ENCODE measurements at regions not wholly inside any gene's neighbourhood (a gene's known extent, or its start where the extent isn't known, plus 50 kb on each side); places are given as distances from the start of the nearest gene placed in this dataset.

GRCh38 chr6:15089569-15090144 lies 156.2 kb upstream of the JARID2 start:
- Histone ChIP-seq H3K9me3 (no peaks in the 10 kb centered on the region), H3K79me2 (ENCODE audit: insufficient read depth) (no peaks in the 10 kb centered on the region), H3K36me3 (replicated peaks in 1 of 2; ENCODE audit: control insufficient read depth in 1 of 2, insufficient read depth in 2 of 2, low read length in 1 of 2) (no peaks in the 10 kb centered on the region), H3K27ac (ENCODE audit: low read depth in 2 of 2, low read length in 1 of 2) (no peak overlapping the region), H3K4me2 (no peak overlapping the region), H3K9me2 (no peaks in the 10 kb centered on the region), H3K4me1 (ENCODE audit: control insufficient read depth in 1 of 2, insufficient read depth in 2 of 2, low read depth in 1 of 2, low read length in 1 of 2) (peaks cover 0 to 4% of the 10 kb centered on the region in 2 experiments; a peak in 1 of 4 replicates), H2AFZ (ENCODE audit: low read depth) (no peak overlapping the region), H3K27me3 (ENCODE audit: insufficient read depth) (no peaks in the 10 kb centered on the region), H3K9ac (no peak overlapping the region), H4K20me1 (ENCODE audit: insufficient read depth) (no peaks in the 10 kb centered on the region), H3F3A (replicated peaks; ENCODE audit: insufficient read depth) (no peaks in the 10 kb centered on the region), H3K4me3 (ENCODE audit: low read depth in 2 of 2, low read length in 1 of 2) (no peak overlapping the region)
- CTCF ChIA-PET = interaction anchor here (0.6 to 1.5 kb wide), 2 partner anchors 40 to 1383 kb away, joined by 3 read pairs; no protein-coding TSS in a partner anchor
- no peak for TF ChIP-seq RFX5 (IDR thresholded peaks at IDR 0.05; ENCODE audit: low read length)
- no peak for TF ChIP-seq NFIC (IDR thresholded peaks at IDR 0.05; ENCODE audit: borderline replicate concordance)
- no peak for TF ChIP-seq TEAD4 (IDR thresholded peaks at IDR 0.05; ENCODE audit: borderline replicate concordance, insufficient read depth)
- no peak for TF ChIP-seq MXI1 (IDR thresholded peaks at IDR 0.05; ENCODE audit: low read depth, low read length)
- no peak for TF ChIP-seq FOXM1 (IDR thresholded peaks at IDR 0.05; ENCODE audit: low read depth)
- TF ChIP-seq EP300 (IDR thresholded peaks at IDR 0.05; ENCODE audit: borderline replicate concordance in 1 of 2, low read depth in 1 of 2, low read length in 1 of 2) = no peak
- TF ChIP-seq USF2 (IDR thresholded peaks at IDR 0.05; ENCODE audit: borderline replicate concordance, low read depth, low read length) = no peak
- TF ChIP-seq TAF1 (IDR thresholded peaks at IDR 0.05; ENCODE audit: borderline replicate concordance, low read depth, low read length) = no peak
- no peak for TF ChIP-seq SMC3 (IDR thresholded peaks at IDR 0.05; ENCODE audit: low read depth, low read length)
- TF ChIP-seq SIN3A (IDR thresholded peaks at IDR 0.05; ENCODE audit: borderline replicate concordance, low read depth, low read length) = no peak
- no peak for TF ChIP-seq ZBTB33 (IDR thresholded peaks at IDR 0.05; ENCODE audit: borderline replicate concordance, low read depth)
- no peak for TF ChIP-seq PBX3 (IDR thresholded peaks at IDR 0.05)
- DNase-seq = no peak
- POLR2A ChIA-PET = no interaction called here
- WGBS (ENCODE audit: low lambda C conversion rate) = 18% methylated on average over 7 of the region's 10 CpGs

GRCh38 chr6:15090145-15090579 lies 155.7 kb upstream of the JARID2 start:
- POLR2A ChIA-PET = no interaction called here
- no peak overlapping the region for H3K27ac ChIP-seq (ENCODE audit: low read depth in 2 of 2, low read length in 1 of 2)
- H3F3A ChIP-seq (replicated peaks; ENCODE audit: insufficient read depth) = no peaks in the 10 kb centered on the region
- H3K9me3 ChIP-seq = no peaks in the 10 kb centered on the region
- H3K4me3 ChIP-seq (ENCODE audit: low read depth in 2 of 2, low read length in 1 of 2) = no peak overlapping the region
- CTCF ChIA-PET = interaction anchor here (0.6 to 1.5 kb wide), 2 partner anchors 41 to 1384 kb away, joined by 3 read pairs; no protein-coding TSS in a partner anchor
- 37% methylated on average over 7 of the region's 7 CpGs for whole genome bisulfite sequencing (ENCODE audit: low lambda C conversion rate)
- no peaks in the 10 kb centered on the region for H3K79me2 ChIP-seq (ENCODE audit: insufficient read depth)
- H3K4me1 ChIP-seq (ENCODE audit: control insufficient read depth in 1 of 2, insufficient read depth in 2 of 2, low read depth in 1 of 2, low read length in 1 of 2) = peaks cover 0 to 4% of the 10 kb centered on the region in 2 experiments; a peak in 1 of 4 replicates
- H3K9ac ChIP-seq = no peak overlapping the region
- TF ChIP-seq GATA2 (CRISPR knock-in tag; IDR thresholded peaks at IDR 0.05) (no peak), RCOR1 (IDR thresholded peaks at IDR 0.05; ENCODE audit: low read length) (no peak)
- H3K9me2 ChIP-seq = no peaks in the 10 kb centered on the region
- H3K4me2 ChIP-seq = no peak overlapping the region
- no peak for DNase-seq
- no peak overlapping the region for H2AFZ ChIP-seq (ENCODE audit: low read depth)
- H3K36me3 ChIP-seq (replicated peaks in 1 of 2; ENCODE audit: control insufficient read depth in 1 of 2, insufficient read depth in 2 of 2, low read length in 1 of 2) = no peaks in the 10 kb centered on the region
- H4K20me1 ChIP-seq (ENCODE audit: insufficient read depth) = no peaks in the 10 kb centered on the region
- H3K27me3 ChIP-seq (ENCODE audit: insufficient read depth) = no peaks in the 10 kb centered on the region

All from SK-N-SH (cell line).